Motor neuron (in vitro differentiated cells): ENCODE measurements at regions not wholly inside any gene's neighbourhood (a gene's known extent, or its start where the extent isn't known, plus 50 kb on each side); places are given as distances from the start of the nearest gene placed in this dataset.

ENCODE experiments used
- ATAC-seq, 8 experiments: fragments of 200-7000 bp; cut with Tn5 transposase; replicated peaks in 6 of 8; 2 replicates each; pipeline ENCODE4 v1.8.0; 2021; ENCODE audit warnings: mild to moderate bottlenecking in 8 of 8, moderate library complexity in 8 of 8
- H3K27ac ChIP-seq, 2 donors: fragments of 250-450 bp; sonication (Bioruptor Pico); 2 replicates each; pipeline ENCODE4 v1.9.0; 2021; ENCODE audit warnings: antibody characterized with exemption in 2 of 2, mild to moderate bottlenecking in 2 of 2, moderate library complexity in 1 of 2
- H3K4me1 ChIP-seq, 2 donors: fragments of 250-450 bp; sonication (Bioruptor Pico); replicated peaks in 1 of 2; 2 replicates each; pipeline ENCODE4 v1.6.1; 2021; ENCODE audit warnings: antibody characterized with exemption in 2 of 2, mild to moderate bottlenecking in 2 of 2, moderate library complexity in 1 of 2
- H3K4me3 ChIP-seq, 5 donors: fragments of 250-450 bp; sonication (Bioruptor Pico); 2 replicates each; pipeline ENCODE4 v1.9.0; 2021; ENCODE audit warnings: antibody characterized with exemption in 5 of 5, mild to moderate bottlenecking in 5 of 5, moderate library complexity in 4 of 5
- WGBS, 10 experiments: fragments of 450-650 bp; shearing (Covaris generic); methylation state at CpG; one replicate each; pipeline ENCODE4 v1.0.0; 2022; 5-methylcytosine and 5-hydroxymethylcytosine counted together
- in situ Hi-C, 9 experiments: fragments of 400-800 bp; cut with MboI; loops; one replicate each; pipeline ENCODE4 v1.15.0; 2021; ENCODE audit warnings: low sequenced_read_pairs in 9 of 9, low pct_unique_long_range_greater_than_20kb in 2 of 9; ENCODE audit not compliant: unreplicated experiment in 9 of 9

GRCh38 chr11:109291553-109291952 is 130.4 kb upstream of the C11orf87 start:
- Histone ChIP-seq H3K4me1 (no peaks in the 10 kb centered on the region), H3K4me3 (no peak overlapping the region), H3K27ac (no peak overlapping the region)
- in situ Hi-C loops: no loop called here
- WGBS, 10 experiments: 43 to 93% (median 86%) methylated on average over 1 to 2 of the region's 2 CpGs; no CpG with 5 or more reads in 1 of the 10 experiments
- ATAC-seq: no peak

GRCh38 chr11:109298865-109299264 is 123.1 kb upstream of the C11orf87 start:
- peak in 2 of 8 experiments; percentile 57 to 93 for ATAC-seq
- 15 to 100% (median 86%) methylated on average over 1 to 2 of the region's 2 CpGs; no CpG with 5 or more reads in 3 of the 10 experiments for WGBS, 10 experiments

GRCh38 chr11:109300211-109300610 is 121.8 kb upstream of the C11orf87 start:
- H3K4me3 ChIP-seq: no peak overlapping the region
- in situ Hi-C loops: no loop called here
- H3K4me1 ChIP-seq: no peaks in the 10 kb centered on the region
- WGBS, 10 experiments: 57 to 96% (median 86%) methylated on average over 1 to 3 of the region's 3 CpGs; no CpG with 5 or more reads in 4 of the 10 experiments
- no peak for ATAC-seq
- no peak overlapping the region for H3K27ac ChIP-seq

More at GRCh38 chr11:109298865-109299264, 123.1 kb upstream of the C11orf87 start:
- H3K4me3 ChIP-seq: no peak overlapping the region
- H3K4me1 ChIP-seq: no peaks in the 10 kb centered on the region
- in situ Hi-C loops: no loop called here
- no peak overlapping the region for H3K27ac ChIP-seq

GRCh38 chr11:109302591-109303334 is 119.2 kb upstream of the C11orf87 start:
- no peak overlapping the region for H3K4me3 ChIP-seq
- no peaks in the 10 kb centered on the region for H3K4me1 ChIP-seq
- WGBS, 10 experiments: 38 to 100% (median 89%) methylated on average over 1 to 4 of the region's 4 CpGs
- ATAC-seq: no peak
- in situ Hi-C loops: no loop called here
- no peak overlapping the region for H3K27ac ChIP-seq

GRCh38 chr11:109303342-109303741 is 118.6 kb upstream of the C11orf87 start:
- WGBS, 10 experiments: 25 to 100% (median 60%) methylated on average over 1 of the region's 1 CpG; no CpG with 5 or more reads in 1 of the 10 experiments
- no peak overlapping the region for H3K4me3 ChIP-seq
- no peaks in the 10 kb centered on the region for H3K4me1 ChIP-seq
- in situ Hi-C loops: no loop called here
- no peak for ATAC-seq
- H3K27ac ChIP-seq: no peak overlapping the region

- Histone ChIP-seq H3K4me1 (peaks cover 0 to 3% of the 10 kb centered on the region in 2 donors), H3K27ac (no peak overlapping the region), H3K4me3 (no peak overlapping the region)
- peak in 3 of 8 experiments; percentile 24 to 36 (median 32) for ATAC-seq
- in situ Hi-C loops: no loop called here
- WGBS, 10 experiments: 50 to 100% (median 57%) methylated on average over 1 of the region's 1 CpG; no CpG with 5 or more reads in 5 of the 10 experiments
Measured at GRCh38 chr11:109304159-109304558, 117.8 kb upstream of the C11orf87 start.

DNA sequence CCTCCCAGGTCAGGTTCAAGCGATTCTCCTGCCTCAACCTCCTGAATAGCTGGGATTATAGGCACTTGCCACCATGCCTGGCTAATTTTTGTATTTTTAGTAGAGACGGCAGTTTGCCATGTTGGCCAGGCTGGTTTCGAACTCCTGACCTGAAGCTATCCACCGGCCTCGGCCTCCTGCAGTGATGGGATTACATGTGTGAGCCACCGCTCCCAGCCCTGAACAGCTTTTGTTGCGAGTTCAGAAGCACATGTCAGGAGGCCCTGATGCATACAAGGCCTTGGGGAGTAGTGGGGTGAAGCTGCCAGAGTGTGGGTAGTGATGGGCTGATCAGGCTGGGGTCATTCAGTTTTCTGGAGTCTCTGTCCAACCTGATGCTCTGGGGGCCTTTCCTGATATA is 117.0 kb upstream of the C11orf87 start:
- no peak for ATAC-seq
- peaks cover 0 to 4% of the 10 kb centered on the region in 2 donors for H3K4me1 ChIP-seq
- H3K27ac ChIP-seq: no peak overlapping the region
- WGBS, 10 experiments: 20 to 100% (median 93%) methylated on average over 1 to 5 of the region's 7 CpGs; no CpG with 5 or more reads in 4 of the 10 experiments
- no peak overlapping the region for H3K4me3 ChIP-seq
- in situ Hi-C loops: no loop called here

- WGBS, 10 experiments: 7 to 80% (median 67%) methylated on average over 1 to 2 of the region's 2 CpGs; no CpG with 5 or more reads in 1 of the 10 experiments
- peak in 2 of 8 experiments; percentile 14 to 58 for ATAC-seq
- Histone ChIP-seq H3K4me1 (peaks cover 0 to 4% of the 10 kb centered on the region in 2 donors), H3K4me3 (no peak overlapping the region), H3K27ac (no peak overlapping the region)
- in situ Hi-C loops: no loop called here
Measured at GRCh38 chr11:109306322-109306721, 115.7 kb upstream of the C11orf87 start.

DNA sequence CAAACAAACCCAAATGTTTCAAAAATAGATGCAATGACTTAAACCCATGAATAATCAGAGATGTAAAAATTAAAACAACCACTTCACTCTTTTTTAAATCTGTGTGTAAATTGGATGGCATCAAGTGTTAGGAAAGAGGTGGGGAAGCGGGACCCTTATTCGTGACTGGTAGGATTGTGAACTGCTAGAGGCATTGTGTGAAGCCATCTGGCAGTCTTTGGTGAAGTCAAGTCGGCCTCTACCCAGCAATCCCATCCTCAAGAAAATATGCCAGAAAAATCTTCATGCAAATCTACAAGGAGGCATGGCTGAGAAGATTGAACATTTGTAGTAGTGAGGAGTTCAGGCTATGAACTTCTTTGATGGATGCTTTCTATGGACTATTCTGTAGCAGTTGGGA is 114.6 kb upstream of the C11orf87 start:
- in situ Hi-C loops: no loop called here
- 54 to 100% (median 89%) methylated on average over 1 to 3 of the region's 3 CpGs for WGBS, 10 experiments
- ATAC-seq: no peak
- peaks cover 0 to 4% of the 10 kb centered on the region in 2 donors for H3K4me1 ChIP-seq
- H3K4me3 ChIP-seq: no peak overlapping the region
- no peak overlapping the region for H3K27ac ChIP-seq

DNA sequence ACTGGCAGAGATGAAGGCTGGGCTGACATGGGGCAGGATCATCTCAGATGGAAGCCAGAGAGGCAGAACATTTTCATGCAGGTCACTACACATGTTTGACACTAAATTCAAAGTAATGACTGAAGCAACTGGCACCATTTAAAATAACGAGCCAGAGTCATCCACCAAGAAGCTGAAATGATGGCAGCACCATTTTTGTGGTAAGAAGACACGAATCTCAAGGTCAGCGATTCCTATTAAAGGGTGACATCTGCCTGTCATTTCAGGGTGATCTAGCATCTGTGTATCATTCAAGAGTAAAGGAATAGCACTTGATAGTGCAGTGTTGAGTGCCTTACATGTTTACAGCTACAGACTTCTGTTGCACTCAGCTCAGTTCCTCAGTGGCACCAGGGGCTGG is 113.4 kb upstream of the C11orf87 start:
- ATAC-seq: no peak
- in situ Hi-C loops: no loop called here
- Histone ChIP-seq H3K4me1 (peaks cover 0 to 4% of the 10 kb centered on the region in 2 donors), H3K27ac (no peak overlapping the region), H3K4me3 (no peak overlapping the region)
- 0 to 92% (median 40%) methylated on average over 1 to 3 of the region's 3 CpGs; no CpG with 5 or more reads in 3 of the 10 experiments for WGBS, 10 experiments

- in situ Hi-C loops: no loop called here
Measured at GRCh38 chr11:109309153-109309552, 112.8 kb upstream of the C11orf87 start.

GRCh38 chr11:109317726-109318125 is 104.3 kb upstream of the C11orf87 start:
- in situ Hi-C loops: no loop called here
- Histone ChIP-seq H3K27ac (no peak overlapping the region), H3K4me1 (no peaks in the 10 kb centered on the region), H3K4me3 (no peak overlapping the region)
- WGBS, 10 experiments: 75 to 100% (median 100%) methylated on average over 1 of the region's 1 CpG; no CpG with 5 or more reads in 3 of the 10 experiments
- no peak for ATAC-seq

More at GRCh38 chr11:109309153-109309552, 112.8 kb upstream of the C11orf87 start:
- ATAC-seq: peak in 4 of 8 experiments; percentile 26 to 57 (median 41)
- no peak overlapping the region for H3K27ac ChIP-seq
- WGBS, 10 experiments: 0 to 100% (median 78%) methylated on average over 1 of the region's 1 CpG; no CpG with 5 or more reads in 4 of the 10 experiments
- peaks cover 0 to 4% of the 10 kb centered on the region in 2 donors for H3K4me1 ChIP-seq
- H3K4me3 ChIP-seq: no peak overlapping the region

DNA sequence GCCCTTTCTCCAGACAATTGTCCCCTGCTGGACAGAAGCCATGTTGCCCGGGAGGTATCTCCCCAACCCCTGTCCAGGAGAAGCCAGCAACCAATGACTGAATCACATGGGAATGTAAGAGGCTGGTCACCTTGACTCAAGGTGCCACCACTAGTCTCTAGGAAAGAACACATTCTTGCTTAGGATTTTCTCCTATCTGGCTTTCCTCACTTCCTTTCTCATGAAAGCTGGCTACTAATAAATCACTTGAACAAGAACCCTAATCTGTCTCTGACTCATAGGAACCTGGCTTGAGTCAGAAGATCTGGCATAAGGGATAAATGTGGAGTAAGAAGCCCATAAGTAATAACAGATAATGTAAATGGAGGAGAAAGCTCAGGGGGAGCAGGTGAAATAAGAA is 101.4 kb upstream of the C11orf87 start:
- in situ Hi-C loops: no loop called here
- no peaks in the 10 kb centered on the region for H3K4me1 ChIP-seq
- ATAC-seq: peak in 1 of 8 experiments; percentile 34
- 40 to 100% (median 84%) methylated on average over 1 of the region's 1 CpG; no CpG with 5 or more reads in 6 of the 10 experiments for WGBS, 10 experiments
- no peak overlapping the region for H3K27ac ChIP-seq
- no peak overlapping the region for H3K4me3 ChIP-seq
